ENCODE measurements at regions not wholly inside any gene's neighbourhood (a gene's known extent, or its start where the extent isn't known, plus 50 kb on each side); places are given as distances from the start of the nearest gene placed in this dataset.

DNA sequence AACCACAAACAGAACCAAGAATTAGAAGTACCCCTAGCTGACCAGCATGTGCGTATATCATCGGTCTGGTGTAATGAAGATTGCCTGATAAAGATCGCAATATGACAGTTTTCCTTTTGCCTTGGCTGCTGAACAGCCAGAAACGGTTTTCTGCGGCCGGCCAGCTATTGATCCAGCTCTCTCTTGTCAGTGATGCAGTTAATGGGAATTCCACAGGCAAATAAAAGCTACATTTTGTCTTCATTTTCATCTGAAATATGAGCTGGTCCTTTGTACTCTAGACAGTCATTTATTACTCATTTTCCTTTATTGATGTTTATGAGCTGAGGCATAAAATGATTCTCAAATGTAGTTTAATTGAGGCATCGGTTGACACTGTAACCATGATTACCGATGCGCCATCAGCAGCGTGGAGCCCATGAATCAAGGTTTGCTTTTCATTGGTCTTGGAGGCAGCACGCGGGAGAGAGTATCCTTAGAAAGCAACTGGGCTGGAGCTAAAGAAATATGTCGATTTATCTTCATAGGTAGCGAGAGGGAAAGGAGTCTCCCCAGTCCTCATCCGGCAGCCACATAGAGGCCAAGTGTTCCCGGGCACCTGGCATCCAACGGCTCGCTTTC is 535.2 kb downstream of the GALR1 start:
- no peak for DNase-seq (ENCODE audit: low read depth)
- no peak overlapping the region for H3K4me3 ChIP-seq (replicated peaks; ENCODE audit: low read depth, low read length)
- TF ChIP-seq, protein P1, sequence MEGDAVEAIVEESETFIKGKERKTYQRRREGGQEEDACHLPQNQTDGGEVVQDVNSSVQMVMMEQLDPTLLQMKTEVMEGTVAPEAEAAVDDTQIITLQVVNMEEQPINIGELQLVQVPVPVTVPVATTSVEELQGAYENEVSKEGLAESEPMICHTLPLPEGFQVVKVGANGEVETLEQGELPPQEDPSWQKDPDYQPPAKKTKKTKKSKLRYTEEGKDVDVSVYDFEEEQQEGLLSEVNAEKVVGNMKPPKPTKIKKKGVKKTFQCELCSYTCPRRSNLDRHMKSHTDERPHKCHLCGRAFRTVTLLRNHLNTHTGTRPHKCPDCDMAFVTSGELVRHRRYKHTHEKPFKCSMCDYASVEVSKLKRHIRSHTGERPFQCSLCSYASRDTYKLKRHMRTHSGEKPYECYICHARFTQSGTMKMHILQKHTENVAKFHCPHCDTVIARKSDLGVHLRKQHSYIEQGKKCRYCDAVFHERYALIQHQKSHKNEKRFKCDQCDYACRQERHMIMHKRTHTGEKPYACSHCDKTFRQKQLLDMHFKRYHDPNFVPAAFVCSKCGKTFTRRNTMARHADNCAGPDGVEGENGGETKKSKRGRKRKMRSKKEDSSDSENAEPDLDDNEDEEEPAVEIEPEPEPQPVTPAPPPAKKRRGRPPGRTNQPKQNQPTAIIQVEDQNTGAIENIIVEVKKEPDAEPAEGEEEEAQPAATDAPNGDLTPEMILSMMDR (IDR thresholded peaks at IDR 0.05; ENCODE audit: low read length, missing control alignments), result no peak

DNA sequence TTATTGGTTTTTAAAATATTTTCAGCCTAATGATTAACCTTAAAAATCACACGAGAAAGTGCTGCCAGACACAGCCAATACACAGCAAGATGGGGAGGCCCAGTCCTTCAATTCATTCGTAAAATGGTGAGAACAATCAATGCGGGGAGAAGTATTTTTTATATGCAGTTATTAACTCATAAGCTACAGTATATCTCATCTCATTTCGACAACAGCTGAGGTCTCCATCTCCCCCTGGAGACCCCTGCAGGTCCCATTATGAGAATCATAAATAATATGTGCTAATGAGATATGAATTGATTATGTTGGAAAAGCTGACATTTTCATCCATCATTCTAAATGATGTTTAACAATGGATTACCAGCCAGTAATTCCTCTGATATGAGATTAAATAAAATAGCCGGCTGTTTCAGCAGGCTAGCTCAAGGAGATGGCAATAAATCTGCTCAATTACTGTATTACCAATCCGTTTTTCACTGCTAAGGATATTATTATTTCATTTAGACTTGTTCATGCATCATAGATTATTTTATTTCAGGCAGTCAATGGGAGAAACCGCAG is 535.8 kb downstream of the GALR1 start:
- DNase-seq (ENCODE audit: low read depth), result no peak
- TF ChIP-seq, protein P1 (IDR thresholded peaks at IDR 0.05; ENCODE audit: low read length, missing control alignments), result no peak
- no peak overlapping the region for H3K4me3 ChIP-seq (replicated peaks; ENCODE audit: low read depth, low read length)

DNA sequence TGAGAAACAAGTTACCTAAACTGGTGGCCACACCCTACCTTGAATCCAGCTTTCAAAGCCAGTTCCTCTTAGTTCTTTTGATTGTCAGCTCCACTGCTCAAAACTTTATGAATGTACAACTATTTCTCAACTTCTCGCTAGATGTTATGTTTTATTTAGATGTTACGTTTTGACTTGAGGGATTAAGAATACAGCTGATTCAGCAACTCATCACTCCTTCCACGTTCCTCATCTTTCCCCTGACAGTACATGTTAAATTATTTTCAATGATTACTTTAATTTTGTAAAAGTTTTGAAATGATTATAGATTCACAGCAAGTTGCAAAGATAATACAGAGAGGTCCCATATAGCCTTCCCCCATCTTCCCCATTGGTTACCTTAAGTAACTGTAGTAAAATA is 553.4 kb downstream of the GALR1 start:
- no peak for DNase-seq (ENCODE audit: low read depth)
- TF ChIP-seq, protein P1 (IDR thresholded peaks at IDR 0.05; ENCODE audit: low read length, missing control alignments), result no peak
- no peak overlapping the region for H3K4me3 ChIP-seq (replicated peaks; ENCODE audit: low read depth, low read length)

DNA sequence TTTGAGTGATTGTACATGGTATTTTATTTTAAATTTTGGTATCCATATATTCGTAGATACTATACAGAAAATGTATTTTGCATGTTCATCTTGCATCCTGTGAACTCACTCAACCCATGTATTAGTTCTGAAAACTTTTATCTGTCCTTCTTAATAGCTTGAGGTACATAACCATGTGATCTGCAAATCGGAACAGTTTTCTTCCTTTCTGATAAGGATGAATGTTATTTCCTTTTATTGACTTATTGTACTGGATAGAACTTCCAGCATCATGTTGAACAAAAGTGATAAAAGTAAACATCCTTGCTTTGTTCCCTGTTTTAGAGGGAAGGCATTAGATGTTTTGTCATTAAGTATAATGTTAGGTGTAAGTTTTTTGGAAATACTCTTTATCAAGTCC is 554.7 kb downstream of the GALR1 start:
- TF ChIP-seq, protein P1 (IDR thresholded peaks at IDR 0.05; ENCODE audit: low read length, missing control alignments), result no peak
- DNase-seq (ENCODE audit: low read depth), result no peak
- no peak overlapping the region for H3K4me3 ChIP-seq (replicated peaks; ENCODE audit: low read depth, low read length)

DNA sequence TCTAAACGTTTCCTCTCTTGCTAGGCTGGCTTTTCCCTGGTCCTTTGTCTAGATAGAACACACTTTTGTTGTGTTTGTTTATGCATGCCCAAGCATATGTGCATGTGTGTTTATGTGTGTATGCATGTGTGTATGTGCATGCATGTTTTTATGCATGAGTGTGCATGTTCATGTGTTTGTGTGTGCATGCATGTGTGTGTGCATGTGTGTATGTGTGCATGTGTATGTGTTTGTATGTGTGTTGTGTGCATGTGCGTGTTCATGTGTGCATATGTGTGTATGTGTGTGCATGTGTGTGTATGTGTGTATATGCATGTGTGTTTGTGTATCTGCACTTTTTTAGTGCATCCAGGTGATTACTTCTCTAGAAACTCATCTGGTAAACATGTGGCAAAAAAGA is 558.0 kb downstream of the GALR1 start:
- DNase-seq (ENCODE audit: low read depth), result no peak
- H3K4me3 ChIP-seq (replicated peaks; ENCODE audit: low read depth, low read length), result no peak overlapping the region
- TF ChIP-seq, protein P1 (IDR thresholded peaks at IDR 0.05; ENCODE audit: low read length, missing control alignments), result no peak

DNA sequence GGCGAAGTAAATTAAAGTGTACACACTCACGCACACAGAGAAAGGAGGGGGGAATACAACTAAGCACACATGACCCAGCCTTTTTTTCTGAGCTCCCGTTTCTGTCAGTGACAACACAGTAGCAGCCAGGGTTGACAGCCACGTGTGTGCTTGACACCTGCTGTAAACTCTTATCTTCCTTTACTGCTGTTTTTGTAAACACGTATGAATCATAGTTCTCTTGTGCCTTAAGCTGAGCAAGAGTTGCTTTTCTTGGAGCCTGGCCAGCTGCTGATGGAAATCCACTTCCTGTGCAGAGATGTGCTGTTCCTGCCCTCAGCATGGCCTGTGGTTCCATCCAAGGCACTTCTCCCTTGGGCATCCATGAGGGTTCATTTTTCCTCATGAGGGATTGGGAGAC is 561.9 kb downstream of the GALR1 start:
- TF ChIP-seq, protein P1 (IDR thresholded peaks at IDR 0.05; ENCODE audit: low read length, missing control alignments), result no peak
- H3K4me3 ChIP-seq (replicated peaks; ENCODE audit: low read depth, low read length), result no peak overlapping the region
- DNase-seq (ENCODE audit: low read depth), result no peak

All from fibroblast of pulmonary artery (primary cell).